ENCODE measurements at regions not wholly inside any gene's neighbourhood (a gene's known extent, or its start where the extent isn't known, plus 50 kb on each side); places are given as distances from the start of the nearest gene placed in this dataset.
"Not testable (repeated sequence)": the region's sequence is repeated elsewhere in the genome, so short reads cannot be mapped to it uniquely, and the experiment has no call there.

DNA sequence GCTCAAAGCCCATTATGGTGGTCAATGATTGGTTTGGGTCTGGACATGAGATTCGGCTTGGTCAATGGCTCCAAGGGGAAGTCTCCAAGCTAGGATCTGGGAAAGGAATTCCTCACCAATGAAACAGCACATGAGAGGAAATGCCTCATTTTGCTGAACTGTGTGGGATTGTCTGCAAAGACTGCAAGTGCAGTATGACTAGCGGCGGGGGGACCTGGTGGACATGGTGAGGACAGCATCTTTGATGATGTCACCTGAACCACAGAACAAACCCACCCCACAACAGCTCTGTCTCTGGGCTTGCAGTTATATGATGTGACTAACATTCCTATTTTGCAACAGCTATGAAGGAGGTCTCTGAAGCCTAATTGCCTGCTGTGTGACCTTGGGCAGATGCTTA lies 50.6 kb upstream of the NKD1 start:
- no peak overlapping the region for H3K4me3 ChIP-seq (ENCODE audit: low read length in 3 of 3)
- H3K27ac ChIP-seq (ENCODE audit: low read depth, low read length), result no peak overlapping the region
- no peaks in the 10 kb centered on the region for H3K36me3 ChIP-seq (ENCODE audit: control insufficient read depth in 3 of 3, insufficient read depth in 3 of 3, low read length in 3 of 3)
- no peaks in the 10 kb centered on the region for H3K9me3 ChIP-seq (ENCODE audit: control insufficient read depth in 3 of 3, low read length in 3 of 3)
- no peak overlapping the region for H3K9ac ChIP-seq (ENCODE audit: low read depth in 1 of 3, low read length in 3 of 3)
- H3K4me1 ChIP-seq (ENCODE audit: control insufficient read depth in 3 of 3, insufficient read depth in 3 of 3, low read length in 3 of 3), result no peaks in the 10 kb centered on the region
- peaks cover 0 to 3% (median 3%) of the 10 kb centered on the region in 3 donors for H3K27me3 ChIP-seq (ENCODE audit: control insufficient read depth in 3 of 3, insufficient read depth in 3 of 3, low read length in 3 of 3)

DNA sequence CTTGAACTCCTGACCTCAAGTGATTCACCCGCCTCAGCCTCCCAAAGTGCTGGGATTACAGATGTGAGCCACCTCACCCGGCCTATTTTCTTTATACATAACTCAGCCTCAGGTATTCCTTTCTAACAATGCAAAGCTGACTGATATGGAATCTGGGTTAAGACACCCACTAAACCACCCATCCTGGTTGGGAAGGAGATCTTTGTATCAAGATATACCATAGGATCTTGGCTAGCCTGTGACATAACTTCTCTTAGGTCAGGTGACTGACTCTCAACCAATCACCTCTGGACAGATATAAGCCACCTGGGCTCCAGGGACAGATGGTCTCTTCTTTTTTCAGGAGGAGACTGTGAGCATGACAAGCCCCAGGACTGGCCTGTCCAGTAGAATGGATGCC lies 51.2 kb upstream of the NKD1 start:
- Histone ChIP-seq H3K9me3 (ENCODE audit: control insufficient read depth in 3 of 3, low read length in 3 of 3) (no peaks in the 10 kb centered on the region), H3K27me3 (ENCODE audit: control insufficient read depth in 3 of 3, insufficient read depth in 3 of 3, low read length in 3 of 3) (peaks cover 0 to 2% (median 0%) of the 10 kb centered on the region in 3 donors)

DNA sequence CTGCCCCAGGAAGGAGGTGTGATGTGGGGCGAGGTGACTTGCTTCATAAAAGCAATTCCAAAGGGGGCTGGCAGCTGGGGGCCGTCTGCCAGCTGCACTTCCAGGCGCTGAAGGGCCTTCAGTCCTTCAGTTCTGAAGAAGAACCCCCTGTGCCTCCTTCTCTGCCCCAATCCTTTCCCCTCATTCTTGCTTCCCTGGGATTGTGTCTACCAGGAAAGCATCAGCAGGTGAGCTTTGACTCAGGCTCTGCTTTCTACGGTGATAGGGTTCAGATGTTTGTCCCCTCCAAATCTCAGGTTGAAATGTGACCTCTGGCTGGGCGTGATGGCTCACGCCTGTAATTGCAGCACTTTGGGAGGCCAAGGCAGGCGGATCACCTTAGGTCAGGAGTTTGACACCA lies 52.5 kb upstream of the NKD1 start:
- Histone ChIP-seq H3K9me3 (ENCODE audit: control insufficient read depth in 3 of 3, low read length in 3 of 3) (no peaks in the 10 kb centered on the region), H3K36me3 (ENCODE audit: control insufficient read depth in 3 of 3, insufficient read depth in 3 of 3, low read length in 3 of 3) (no peaks in the 10 kb centered on the region), H3K4me1 (ENCODE audit: control insufficient read depth in 3 of 3, insufficient read depth in 3 of 3, low read length in 3 of 3) (no peaks in the 10 kb centered on the region), H3K4me3 (ENCODE audit: low read length in 3 of 3) (no peak overlapping the region), H3K27ac (ENCODE audit: low read depth, low read length) (no peak overlapping the region), H3K27me3 (ENCODE audit: control insufficient read depth in 3 of 3, insufficient read depth in 3 of 3, low read length in 3 of 3) (no peaks in the 10 kb centered on the region), H3K9ac (ENCODE audit: low read depth in 1 of 3, low read length in 3 of 3) (no peak overlapping the region)

More for the DNA sequence above, 51.2 kb upstream of the NKD1 start:
- H3K27ac ChIP-seq (ENCODE audit: low read depth, low read length), result no peak overlapping the region
- H3K4me3 ChIP-seq (ENCODE audit: low read length in 3 of 3), result no peak overlapping the region
- H3K4me1 ChIP-seq (ENCODE audit: control insufficient read depth in 3 of 3, insufficient read depth in 3 of 3, low read length in 3 of 3), result no peaks in the 10 kb centered on the region
- no peak overlapping the region for H3K9ac ChIP-seq (ENCODE audit: low read depth in 1 of 3, low read length in 3 of 3)
- H3K36me3 ChIP-seq (ENCODE audit: control insufficient read depth in 3 of 3, insufficient read depth in 3 of 3, low read length in 3 of 3), result no peaks in the 10 kb centered on the region

DNA sequence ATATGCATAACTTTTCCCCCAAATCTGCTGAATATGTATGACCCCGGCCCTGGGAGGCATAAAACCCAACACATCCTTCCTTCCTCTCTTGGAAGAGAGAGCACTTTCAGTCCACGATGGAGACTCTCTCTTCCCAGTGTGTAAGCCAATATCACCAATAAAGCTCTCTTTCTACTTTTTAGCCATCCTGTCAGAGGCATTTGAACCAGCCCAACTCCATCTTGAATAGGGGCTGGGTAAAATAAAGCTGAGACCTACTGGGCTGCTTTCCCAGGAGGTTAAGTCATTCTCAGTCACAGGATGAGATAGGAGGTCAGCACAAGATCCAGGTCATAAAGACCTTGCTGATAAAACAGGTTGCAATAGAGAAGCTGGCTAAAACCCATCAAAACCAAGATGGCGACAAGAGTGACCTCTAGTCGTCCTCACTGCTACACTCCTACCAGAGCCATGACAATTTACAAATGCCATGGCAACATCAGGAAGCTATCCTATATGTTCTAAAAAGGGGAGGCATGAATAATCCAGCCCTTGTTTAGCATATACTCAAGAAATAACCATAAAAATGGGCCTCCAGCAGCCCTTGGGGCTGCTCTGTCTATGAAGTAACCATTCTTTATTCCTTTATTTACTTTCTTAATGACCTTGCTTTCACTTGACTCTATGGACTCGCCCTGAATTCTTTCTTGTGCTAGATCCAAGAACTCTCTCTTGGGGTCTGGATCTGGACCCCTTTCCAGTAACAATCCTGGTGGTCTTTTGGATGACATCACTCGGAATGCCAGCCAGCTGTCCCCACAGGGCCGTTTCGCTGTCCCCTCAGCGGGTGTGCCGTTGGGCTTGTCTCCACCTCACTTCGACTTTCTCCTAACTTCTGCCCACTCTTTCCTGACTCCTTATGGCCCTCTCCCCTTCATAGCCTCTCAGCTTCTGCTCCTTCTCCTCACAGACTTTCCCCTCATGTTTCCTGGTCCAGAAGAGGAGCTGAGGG lies 53.4 kb upstream of the NKD1 start:
- Histone ChIP-seq H3K27ac (ENCODE audit: low read depth, low read length) (no peak overlapping the region), H3K4me3 (ENCODE audit: low read length in 3 of 3) (no peak overlapping the region), H3K9me3 (ENCODE audit: control insufficient read depth in 3 of 3, low read length in 3 of 3) (peaks cover 0 to 4% (median 0%) of the 10 kb centered on the region in 3 donors), H3K4me1 (ENCODE audit: control insufficient read depth in 3 of 3, insufficient read depth in 3 of 3, low read length in 3 of 3) (no peaks in the 10 kb centered on the region), H3K27me3 (ENCODE audit: control insufficient read depth in 3 of 3, insufficient read depth in 3 of 3, low read length in 3 of 3) (no peaks in the 10 kb centered on the region), H3K36me3 (ENCODE audit: control insufficient read depth in 3 of 3, insufficient read depth in 3 of 3, low read length in 3 of 3) (no peaks in the 10 kb centered on the region), H3K9ac (ENCODE audit: low read depth in 1 of 3, low read length in 3 of 3) (no peak overlapping the region)

DNA sequence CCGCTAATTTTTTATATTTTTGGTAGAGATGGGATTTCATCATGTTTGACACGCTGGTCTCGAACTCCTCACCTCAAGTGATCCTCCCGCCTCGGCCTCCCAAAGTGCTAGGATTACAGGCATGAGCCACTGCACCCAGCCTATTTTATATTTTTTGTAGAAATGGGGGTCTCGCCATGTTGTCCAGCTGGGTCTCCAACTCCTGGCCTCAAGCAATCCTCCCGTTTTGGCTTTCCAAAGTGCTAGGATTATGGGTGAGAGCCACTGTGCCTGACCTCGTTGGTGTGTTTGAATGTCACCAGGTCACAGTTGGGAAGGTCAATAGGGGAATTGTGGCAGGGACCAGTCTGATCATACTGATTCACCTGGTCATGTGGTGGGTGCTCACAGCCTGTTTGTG lies 56.7 kb upstream of the NKD1 start:
- Histone ChIP-seq H3K36me3 (ENCODE audit: control insufficient read depth in 3 of 3, insufficient read depth in 3 of 3, low read length in 3 of 3) (no peaks in the 10 kb centered on the region), H3K4me3 (ENCODE audit: low read length in 3 of 3) (no peak overlapping the region), H3K9ac (ENCODE audit: low read depth in 1 of 3, low read length in 3 of 3) (no peak overlapping the region), H3K27ac (ENCODE audit: low read depth, low read length) (no peak overlapping the region), H3K27me3 (ENCODE audit: control insufficient read depth in 3 of 3, insufficient read depth in 3 of 3, low read length in 3 of 3) (peaks cover 0 to 6% (median 0%) of the 10 kb centered on the region in 3 donors), H3K4me1 (ENCODE audit: control insufficient read depth in 3 of 3, insufficient read depth in 3 of 3, low read length in 3 of 3) (no peaks in the 10 kb centered on the region), H3K9me3 (ENCODE audit: control insufficient read depth in 3 of 3, low read length in 3 of 3) (peaks cover 0 to 4% (median 0%) of the 10 kb centered on the region in 3 donors)

DNA sequence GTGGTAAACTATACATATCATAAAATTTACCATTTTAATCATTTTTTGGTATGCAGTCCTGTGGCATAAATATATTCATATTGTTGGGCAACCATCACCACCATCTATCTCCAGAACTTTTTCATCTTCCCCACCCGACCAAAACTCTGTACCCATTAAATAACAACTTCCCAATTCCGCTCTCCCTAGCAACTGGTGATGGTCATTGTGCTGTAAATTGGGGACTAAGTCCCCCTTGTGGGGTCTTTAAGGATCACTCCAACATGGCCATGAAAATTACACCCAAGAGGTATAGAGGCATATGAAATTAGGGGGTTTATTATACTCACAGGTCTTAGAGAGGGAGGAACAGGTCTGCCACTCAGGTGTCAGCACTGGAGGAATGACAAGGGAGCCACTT lies 57.4 kb upstream of the NKD1 start:
- Histone ChIP-seq H3K9me3 (ENCODE audit: control insufficient read depth in 3 of 3, low read length in 3 of 3) (peaks cover 0 to 4% (median 0%) of the 10 kb centered on the region in 3 donors), H3K27ac (ENCODE audit: low read depth, low read length) (no peak overlapping the region), H3K9ac (ENCODE audit: low read depth in 1 of 3, low read length in 3 of 3) (no peak overlapping the region), H3K4me3 (ENCODE audit: low read length in 3 of 3) (no peak overlapping the region), H3K36me3 (ENCODE audit: control insufficient read depth in 3 of 3, insufficient read depth in 3 of 3, low read length in 3 of 3) (no peaks in the 10 kb centered on the region), H3K27me3 (ENCODE audit: control insufficient read depth in 3 of 3, insufficient read depth in 3 of 3, low read length in 3 of 3) (peaks cover 0 to 6% (median 0%) of the 10 kb centered on the region in 3 donors), H3K4me1 (ENCODE audit: control insufficient read depth in 3 of 3, insufficient read depth in 3 of 3, low read length in 3 of 3) (no peaks in the 10 kb centered on the region)

DNA sequence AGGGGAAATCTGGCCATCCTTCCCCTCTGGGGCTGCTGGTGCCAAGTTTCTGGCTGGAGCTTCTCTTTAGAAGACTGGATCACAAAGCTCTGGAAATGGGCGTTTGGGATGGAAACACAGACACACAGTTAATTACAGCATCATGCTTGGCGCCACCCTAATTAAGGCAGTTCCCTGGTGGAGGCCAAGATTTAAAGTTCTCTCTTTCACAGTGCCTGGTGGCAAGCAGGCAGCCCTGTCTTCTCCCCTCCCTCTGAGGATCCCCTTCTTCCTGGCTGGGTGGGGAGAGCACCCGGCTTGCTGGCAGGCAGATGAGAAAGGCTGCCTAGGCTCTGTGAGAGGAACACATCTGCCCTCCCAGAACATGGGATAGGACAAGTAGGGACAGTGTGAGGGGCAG lies 59.0 kb upstream of the NKD1 start:
- Histone ChIP-seq H3K36me3 (ENCODE audit: control insufficient read depth in 3 of 3, insufficient read depth in 3 of 3, low read length in 3 of 3) (no peaks in the 10 kb centered on the region), H3K27ac (ENCODE audit: low read depth, low read length) (no peak overlapping the region), H3K9ac (ENCODE audit: low read depth in 1 of 3, low read length in 3 of 3) (no peak overlapping the region), H3K4me1 (ENCODE audit: control insufficient read depth in 3 of 3, insufficient read depth in 3 of 3, low read length in 3 of 3) (no peaks in the 10 kb centered on the region), H3K9me3 (ENCODE audit: control insufficient read depth in 3 of 3, low read length in 3 of 3) (peaks cover 0 to 4% (median 2%) of the 10 kb centered on the region in 3 donors), H3K4me3 (ENCODE audit: low read length in 3 of 3) (no peak overlapping the region), H3K27me3 (ENCODE audit: control insufficient read depth in 3 of 3, insufficient read depth in 3 of 3, low read length in 3 of 3) (peaks cover 0 to 6% (median 0%) of the 10 kb centered on the region in 3 donors)

DNA sequence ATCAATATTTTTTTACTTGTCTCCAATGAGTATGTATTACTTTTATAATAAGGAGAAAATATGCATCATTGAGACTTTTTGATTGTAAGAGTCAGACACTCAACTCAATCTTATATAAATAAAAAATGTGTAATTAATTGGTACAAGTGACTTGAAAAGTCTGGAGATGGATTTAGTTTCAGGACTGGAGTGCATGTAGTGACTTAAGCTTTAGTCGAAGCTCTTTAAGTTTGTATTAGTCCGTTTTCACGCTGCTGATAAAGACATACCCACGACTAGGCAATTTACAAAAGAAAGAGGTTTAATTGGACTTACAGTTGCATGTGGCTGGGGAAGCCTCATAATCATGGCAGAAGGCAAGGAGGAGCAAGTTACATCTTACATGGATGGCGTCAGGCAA lies 60.7 kb upstream of the NKD1 start:
- Histone ChIP-seq H3K4me1 (ENCODE audit: control insufficient read depth in 3 of 3, insufficient read depth in 3 of 3, low read length in 3 of 3) (no peaks in the 10 kb centered on the region), H3K9ac (ENCODE audit: low read depth in 1 of 3, low read length in 3 of 3) (no peak overlapping the region), H3K27me3 (ENCODE audit: control insufficient read depth in 3 of 3, insufficient read depth in 3 of 3, low read length in 3 of 3) (peaks cover 0 to 9% (median 2%) of the 10 kb centered on the region in 3 donors), H3K4me3 (ENCODE audit: low read length in 3 of 3) (no peak overlapping the region), H3K9me3 (ENCODE audit: control insufficient read depth in 3 of 3, low read length in 3 of 3) (peaks cover 0 to 4% (median 2%) of the 10 kb centered on the region in 3 donors), H3K36me3 (ENCODE audit: control insufficient read depth in 3 of 3, insufficient read depth in 3 of 3, low read length in 3 of 3) (no peaks in the 10 kb centered on the region), H3K27ac (ENCODE audit: low read depth, low read length) (no peak overlapping the region)

DNA sequence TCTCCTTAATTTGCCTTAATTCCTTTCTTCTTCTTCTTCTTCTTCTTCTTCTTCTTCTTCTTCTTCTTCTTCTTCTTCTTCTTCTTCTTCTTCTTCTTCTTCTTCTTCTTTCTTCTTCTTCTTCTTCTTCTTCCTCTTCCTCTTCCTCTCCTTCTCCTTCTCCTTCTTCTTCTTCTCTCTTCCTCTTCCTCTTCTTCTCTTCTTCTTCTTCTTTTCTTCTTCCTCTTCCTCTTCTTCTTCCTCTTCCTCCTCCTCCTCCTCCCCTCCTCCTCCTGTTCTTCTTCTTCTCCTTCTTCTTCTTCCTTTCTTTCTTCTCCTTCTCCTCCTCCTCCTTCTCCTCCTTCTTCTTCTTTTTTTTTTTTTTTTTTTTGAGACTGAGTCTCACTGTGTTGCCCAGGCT lies 62.0 kb upstream of the NKD1 start:
- H3K27me3 ChIP-seq (ENCODE audit: control insufficient read depth in 3 of 3, insufficient read depth in 3 of 3, low read length in 3 of 3), result peaks cover 0 to 17% (median 6%) of the 10 kb centered on the region in 3 donors
- not testable (repeated sequence) for H3K4me1 ChIP-seq (ENCODE audit: control insufficient read depth in 3 of 3, insufficient read depth in 3 of 3, low read length in 3 of 3); H3K9me3 ChIP-seq (ENCODE audit: control insufficient read depth in 3 of 3, low read length in 3 of 3); H3K36me3 ChIP-seq (ENCODE audit: control insufficient read depth in 3 of 3, insufficient read depth in 3 of 3, low read length in 3 of 3); H3K27ac ChIP-seq (ENCODE audit: low read depth, low read length); H3K4me3 ChIP-seq (ENCODE audit: low read length in 3 of 3); H3K9ac ChIP-seq (ENCODE audit: low read depth in 1 of 3, low read length in 3 of 3)

DNA sequence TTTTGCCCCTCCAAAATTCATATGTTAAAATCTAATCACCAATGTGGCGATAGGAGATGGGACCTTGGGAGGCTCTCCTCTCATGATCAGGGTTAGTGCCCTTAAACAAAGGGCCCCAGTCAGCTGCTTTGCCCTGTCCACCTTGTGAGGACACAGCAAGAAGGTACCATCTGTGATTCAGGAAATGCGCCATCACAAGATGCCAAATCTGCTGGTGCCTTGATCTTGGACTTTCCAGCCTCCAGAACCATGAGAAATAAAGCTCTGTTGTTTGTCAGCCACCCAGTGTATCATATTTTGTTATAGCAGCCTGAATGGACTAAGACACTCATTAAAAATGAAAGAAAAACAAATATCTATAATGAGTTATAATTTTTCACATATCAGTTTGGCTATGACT lies 63.0 kb upstream of the NKD1 start:
- H3K9me3 ChIP-seq (ENCODE audit: control insufficient read depth in 3 of 3, low read length in 3 of 3), result peaks cover 0 to 2% (median under 1%) of the 10 kb centered on the region in 3 donors
- H3K4me1 ChIP-seq (ENCODE audit: control insufficient read depth in 3 of 3, insufficient read depth in 3 of 3, low read length in 3 of 3), result no peaks in the 10 kb centered on the region
- no peak overlapping the region for H3K9ac ChIP-seq (ENCODE audit: low read depth in 1 of 3, low read length in 3 of 3)
- H3K27ac ChIP-seq (ENCODE audit: low read depth, low read length), result no peak overlapping the region
- H3K27me3 ChIP-seq (ENCODE audit: control insufficient read depth in 3 of 3, insufficient read depth in 3 of 3, low read length in 3 of 3), result peaks cover 0 to 19% (median 6%) of the 10 kb centered on the region in 3 donors
- H3K4me3 ChIP-seq (ENCODE audit: low read length in 3 of 3), result no peak overlapping the region
- no peaks in the 10 kb centered on the region for H3K36me3 ChIP-seq (ENCODE audit: control insufficient read depth in 3 of 3, insufficient read depth in 3 of 3, low read length in 3 of 3)
